ENCODE measurements at regions not wholly inside any gene's neighbourhood (a gene's known extent, or its start where the extent isn't known, plus 50 kb on each side); places are given as distances from the start of the nearest gene placed in this dataset.
A peak's percentile ranks its signal among the peaks of the same experiment; 100 is the strongest.

DNA sequence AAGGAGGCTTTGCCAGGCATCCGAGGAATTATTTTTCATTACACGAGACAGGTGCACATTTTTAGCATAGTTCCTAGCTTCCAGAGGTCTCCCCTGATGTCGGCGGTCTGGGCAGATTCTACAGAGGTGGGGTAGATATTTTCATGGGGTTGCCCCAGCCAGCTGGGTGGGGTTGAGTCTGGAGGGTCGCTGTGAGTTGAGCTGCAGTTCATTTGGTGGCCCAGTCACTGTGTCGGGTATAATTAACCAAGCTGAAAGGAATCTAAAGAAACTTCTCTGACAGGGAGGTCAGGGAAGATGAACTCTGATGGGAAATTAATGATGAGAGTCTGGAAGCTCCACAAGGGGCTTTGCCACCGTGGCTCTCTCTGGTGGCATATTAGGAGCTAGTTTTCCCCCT, 233.7 kb upstream of the NAV2 start:
- no peaks in the 10 kb centered on the region for H3K9me3 ChIP-seq
- DNase-seq (no peak), ATAC-seq (no peak)
- intact Hi-C loops (cut with DNase I): no loop called here
- H3K36me3 ChIP-seq: no peaks in the 10 kb centered on the region
- H3K27me3 ChIP-seq: no peaks in the 10 kb centered on the region
- no peak overlapping the region for H3K27ac ChIP-seq
- no peaks in the 10 kb centered on the region for H3K4me1 ChIP-seq
- no peak for TF ChIP-seq CTCF (IDR thresholded peaks at IDR 0.05)
- H3K4me3 ChIP-seq: no peak overlapping the region

- Histone ChIP-seq H3K9me3 (no peaks in the 10 kb centered on the region), H3K4me1 (no peaks in the 10 kb centered on the region), H3K27me3 (no peaks in the 10 kb centered on the region), H3K4me3 (no peak overlapping the region), H3K27ac (no peak overlapping the region), H3K36me3 (no peaks in the 10 kb centered on the region)
- no peak for TF ChIP-seq CTCF (IDR thresholded peaks at IDR 0.05)
- DNase-seq (no peak), ATAC-seq (no peak)
- intact Hi-C loops (cut with DNase I): no loop called here
Observed at GRCh38 chr11:19474954-19475721, 234.4 kb upstream of the E2F8 start.

DNA sequence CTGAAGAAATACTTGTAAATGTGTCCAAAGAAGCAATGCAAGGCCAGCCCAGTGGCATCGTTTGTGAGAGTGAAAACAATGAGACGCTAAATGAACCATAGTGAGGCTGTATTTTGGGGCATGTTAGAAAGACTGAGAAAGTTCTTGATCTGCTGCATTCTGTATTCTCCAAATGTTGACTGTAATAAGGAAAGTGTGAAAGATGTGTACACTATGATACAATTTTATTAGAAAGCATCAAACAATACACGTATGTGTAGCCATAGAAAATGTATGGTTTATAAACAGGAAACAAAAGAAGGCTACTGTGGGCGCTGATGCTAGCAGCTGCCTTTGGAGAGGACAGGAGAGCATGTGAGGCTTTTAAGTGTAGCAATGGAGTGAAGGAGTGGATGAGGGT, 233.5 kb upstream of the E2F8 start:
- H3K4me1 ChIP-seq: no peaks in the 10 kb centered on the region
- H3K4me3 ChIP-seq: no peak overlapping the region
- H3K27me3 ChIP-seq: no peaks in the 10 kb centered on the region
- H3K9me3 ChIP-seq: no peaks in the 10 kb centered on the region
- TF ChIP-seq CTCF (IDR thresholded peaks at IDR 0.05): no peak
- H3K27ac ChIP-seq: no peak overlapping the region
- no peak for DNase-seq
- H3K36me3 ChIP-seq: no peaks in the 10 kb centered on the region
- ATAC-seq: no peak
- intact Hi-C loops (cut with DNase I): no loop called here

DNA sequence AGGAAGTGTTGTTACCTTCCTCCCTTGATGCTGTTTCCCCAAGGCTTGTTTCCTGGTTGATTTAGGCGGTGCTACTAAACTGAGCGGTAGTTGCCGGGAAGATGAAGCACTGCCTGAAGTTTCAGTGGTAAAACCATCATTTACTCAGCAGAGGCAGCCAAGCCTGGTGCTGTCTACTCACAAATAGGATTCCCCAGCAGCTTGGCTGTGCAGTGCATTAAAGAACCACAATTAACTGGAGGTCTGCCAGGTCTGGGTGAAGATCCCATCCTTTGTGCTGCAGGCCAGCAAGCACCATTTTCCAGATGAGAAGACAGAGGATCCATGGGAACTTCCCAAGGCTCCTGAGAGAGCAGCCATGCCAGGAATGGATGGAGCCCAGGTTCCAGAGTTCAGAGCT, 231.9 kb upstream of the E2F8 start:
- Histone ChIP-seq H3K36me3 (no peaks in the 10 kb centered on the region), H3K27ac (no peak overlapping the region), H3K4me1 (no peaks in the 10 kb centered on the region), H3K27me3 (no peaks in the 10 kb centered on the region), H3K4me3 (no peak overlapping the region), H3K9me3 (no peaks in the 10 kb centered on the region)
- TF ChIP-seq CTCF (IDR thresholded peaks at IDR 0.05): no peak
- intact Hi-C loops (cut with DNase I): no loop called here
- DNase-seq (no peak), ATAC-seq (no peak)

GRCh38 chr11:19467904-19468303, 227.2 kb upstream of the E2F8 start:
- peak; percentile 26 for ATAC-seq

More at GRCh38 chr11:19467904-19468303, 227.2 kb upstream of the E2F8 start:
- intact Hi-C loops (cut with DNase I): no loop called here
- Histone ChIP-seq H3K9me3 (no peaks in the 10 kb centered on the region), H3K4me3 (no peak overlapping the region), H3K4me1 (no peaks in the 10 kb centered on the region), H3K27ac (no peak overlapping the region), H3K36me3 (no peaks in the 10 kb centered on the region), H3K27me3 (no peaks in the 10 kb centered on the region)
- no peak for TF ChIP-seq CTCF (IDR thresholded peaks at IDR 0.05)
- no peak for DNase-seq

Data from upper lobe of right lung (tissue), 1 donor.